WI38 (cell line): ENCODE measurements at regions not wholly inside any gene's neighbourhood (a gene's known extent, or its start where the extent isn't known, plus 50 kb on each side); places are given as distances from the start of the nearest gene placed in this dataset.

Experiments
- H3K4me3 ChIP-seq: 2 replicates; pipeline ENCODE4 v1.5.1; 2011; ENCODE audit warnings: low read depth, mild to moderate bottlenecking, control low read depth, low read length
- TF ChIP-seq, protein P1 (sequence below): IDR thresholded peaks from 2 replicates; pipeline ENCODE4 v1.5.1; 2012; ENCODE audit warnings: low read depth, mild to moderate bottlenecking, control low read depth, low read length

- H3K4me3 ChIP-seq = no peak overlapping the region
- TF ChIP-seq, protein P1, sequence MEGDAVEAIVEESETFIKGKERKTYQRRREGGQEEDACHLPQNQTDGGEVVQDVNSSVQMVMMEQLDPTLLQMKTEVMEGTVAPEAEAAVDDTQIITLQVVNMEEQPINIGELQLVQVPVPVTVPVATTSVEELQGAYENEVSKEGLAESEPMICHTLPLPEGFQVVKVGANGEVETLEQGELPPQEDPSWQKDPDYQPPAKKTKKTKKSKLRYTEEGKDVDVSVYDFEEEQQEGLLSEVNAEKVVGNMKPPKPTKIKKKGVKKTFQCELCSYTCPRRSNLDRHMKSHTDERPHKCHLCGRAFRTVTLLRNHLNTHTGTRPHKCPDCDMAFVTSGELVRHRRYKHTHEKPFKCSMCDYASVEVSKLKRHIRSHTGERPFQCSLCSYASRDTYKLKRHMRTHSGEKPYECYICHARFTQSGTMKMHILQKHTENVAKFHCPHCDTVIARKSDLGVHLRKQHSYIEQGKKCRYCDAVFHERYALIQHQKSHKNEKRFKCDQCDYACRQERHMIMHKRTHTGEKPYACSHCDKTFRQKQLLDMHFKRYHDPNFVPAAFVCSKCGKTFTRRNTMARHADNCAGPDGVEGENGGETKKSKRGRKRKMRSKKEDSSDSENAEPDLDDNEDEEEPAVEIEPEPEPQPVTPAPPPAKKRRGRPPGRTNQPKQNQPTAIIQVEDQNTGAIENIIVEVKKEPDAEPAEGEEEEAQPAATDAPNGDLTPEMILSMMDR = no peak
These were observed 64.9 kb upstream of the FZD8 start for GRCh38 chr10:35706959-35707358.

GRCh38 chr10:35705671-35706070 is 63.6 kb upstream of the FZD8 start:
- TF ChIP-seq, protein P1 = no peak

GRCh38 chr10:35705051-35705450 is 63.0 kb upstream of the FZD8 start:
- no peak overlapping the region for H3K4me3 ChIP-seq
- TF ChIP-seq, protein P1 = no peak

More at GRCh38 chr10:35705671-35706070, 63.6 kb upstream of the FZD8 start:
- H3K4me3 ChIP-seq = no peak overlapping the region

DNA sequence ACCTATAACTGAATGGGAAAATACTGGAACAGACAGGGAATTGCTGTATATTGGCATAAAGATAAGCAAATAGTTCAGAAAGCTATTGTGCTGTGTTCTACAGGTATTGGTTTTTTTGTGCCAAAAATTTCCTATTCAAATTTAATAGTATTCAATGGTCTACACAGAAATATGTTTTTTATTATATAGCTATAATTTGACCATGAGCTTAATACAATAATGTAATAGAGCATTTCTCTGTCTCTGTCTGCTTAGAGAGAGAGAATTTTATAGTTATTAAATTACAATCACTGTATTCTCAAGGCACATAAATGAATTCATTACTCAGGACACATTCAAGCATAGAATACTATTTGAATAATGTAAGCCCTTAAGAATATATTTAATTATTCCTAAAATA is 62.3 kb upstream of the FZD8 start:
- no peak overlapping the region for H3K4me3 ChIP-seq
- TF ChIP-seq, protein P1 = no peak

- no peak overlapping the region for H3K4me3 ChIP-seq
- TF ChIP-seq, protein P1 = no peak
These were observed 58.4 kb upstream of the FZD8 start for GRCh38 chr10:35700487-35700882.

GRCh38 chr10:35699848-35700486 is 57.9 kb upstream of the FZD8 start:
- TF ChIP-seq, protein P1 = no peak
- no peak overlapping the region for H3K4me3 ChIP-seq

- H3K4me3 ChIP-seq = no peak overlapping the region
- TF ChIP-seq, protein P1 = no peak
These were observed 54.5 kb upstream of the FZD8 start for GRCh38 chr10:35696392-35697287.
